ENCODE measurements at regions not wholly inside any gene's neighbourhood (a gene's known extent, or its start where the extent isn't known, plus 50 kb on each side); places are given as distances from the start of the nearest gene placed in this dataset.

- TF ChIP-seq SMARCA4 (IDR thresholded peaks at IDR 0.05) (no peak), NR2F6 (CRISPR knock-in tag; IDR thresholded peaks at IDR 0.05) (no peak), NUFIP1 (IDR thresholded peaks at IDR 0.05; ENCODE audit: partially characterized antibody) (no peak), GABPB2 (CRISPR knock-in tag; conservative IDR thresholded peaks at IDR 0.05) (no peak), HDAC3 (IDR thresholded peaks at IDR 0.05; ENCODE audit: borderline replicate concordance, partially characterized antibody) (no peak)
These were observed 52.6 kb upstream of the NAP1L2 start (continued) for GRCh38 chrX:73267206-73267605.

GRCh38 chrX:73266766-73267165, 52.1 kb upstream of the NAP1L2 start:
- no TSS peak for BruUV-seq (replicated peaks)
- ChIA-PET POLR2A (no interaction called here), CTCF (ENCODE audit: low intra/inter-chr PET ratio) (no interaction called here)
- 0% methylated on average over 2 of the region's 2 CpGs for WGBS (ENCODE audit: insufficient coverage, low coverage, missing lambda C conversion rate)
- FAIRE-seq (no peak), DNase-seq (ENCODE audit: extremely low read depth in 1 of 4, low spot score in 3 of 4) (no peak), ATAC-seq (no peak)
- H3K79me2 ChIP-seq (ENCODE audit: control insufficient read depth, insufficient read depth, low read length), result no peaks in the 10 kb centered on the region
- H3K9me3 ChIP-seq (replicated peaks; ENCODE audit: control insufficient read depth, insufficient read depth, low read depth, low read length), result no peaks in the 10 kb centered on the region
- H3K9ac ChIP-seq (ENCODE audit: insufficient read depth in 1 of 2, low read depth in 2 of 2, low read length in 2 of 2), result no peak overlapping the region
- intact Hi-C loops (cut with micrococcal nuclease) (no loop called here), in situ Hi-C loops (cut with MboI) (no loop called here)
- no peak overlapping the region for H3K4me2 ChIP-seq (ENCODE audit: insufficient read depth, low read length)
- no peak overlapping the region for H3K27ac ChIP-seq (ENCODE audit: extremely low read depth, low read depth, low read length)
- no peak for TF ChIP-seq ZNF407 (IDR thresholded peaks at IDR 0.05; ENCODE audit: low read depth)
- H3K36me3 ChIP-seq (ENCODE audit: control insufficient read depth, insufficient read depth, low read length), result no peaks in the 10 kb centered on the region
- H4K20me1 ChIP-seq (replicated peaks; ENCODE audit: control insufficient read depth, insufficient read depth, low read length), result no peaks in the 10 kb centered on the region
- H3K27me3 ChIP-seq (ENCODE audit: control insufficient read depth in 2 of 2, insufficient read depth in 2 of 2, low read length in 2 of 2), result no peaks in the 10 kb centered on the region
- H2AFZ ChIP-seq (ENCODE audit: low read depth, low read length), result no peak overlapping the region
- H3K4me1 ChIP-seq (replicated peaks in 1 of 2; ENCODE audit: control insufficient read depth in 2 of 2, insufficient read depth in 2 of 2, low read length in 2 of 2), result no peaks in the 10 kb centered on the region
- no peak overlapping the region for H3K4me3 ChIP-seq
- no peaks in the 10 kb centered on the region for H3K9me1 ChIP-seq (ENCODE audit: control insufficient read depth, insufficient read depth, low read length)

All from K562 (cell line).